Esophagus muscularis mucosa (tissue), 4 donors: ENCODE measurements at regions not wholly inside any gene's neighbourhood (a gene's known extent, or its start where the extent isn't known, plus 50 kb on each side); places are given as distances from the start of the nearest gene placed in this dataset.

Experiments
- CTCF ChIP-seq, 3 experiments: fragments of 200-600 bp in 2 of 3; fragments of 450-650 bp in 1 of 3; sonication (generic) in 2 of 3; IDR thresholded peaks; one replicate each; pipeline ENCODE4 v1.5.1; 2017 to 2019; ENCODE audit warnings: antibody characterized with exemption in 3 of 3, mild to moderate bottlenecking in 2 of 3, moderate library complexity in 1 of 3
- EP300 ChIP-seq: sonication (generic); formaldehyde crosslinking; IDR thresholded peaks from one replicate; pipeline ENCODE4 v1.6.1; 2017; ENCODE audit warnings: antibody characterized with exemption
- POLR2A ChIP-seq: fragments of 450-650 bp; IDR thresholded peaks from one replicate; pipeline ENCODE4 v1.6.1; 2017; ENCODE audit warnings: antibody characterized with exemption, moderate library complexity, mild to moderate bottlenecking, low read depth

DNA sequence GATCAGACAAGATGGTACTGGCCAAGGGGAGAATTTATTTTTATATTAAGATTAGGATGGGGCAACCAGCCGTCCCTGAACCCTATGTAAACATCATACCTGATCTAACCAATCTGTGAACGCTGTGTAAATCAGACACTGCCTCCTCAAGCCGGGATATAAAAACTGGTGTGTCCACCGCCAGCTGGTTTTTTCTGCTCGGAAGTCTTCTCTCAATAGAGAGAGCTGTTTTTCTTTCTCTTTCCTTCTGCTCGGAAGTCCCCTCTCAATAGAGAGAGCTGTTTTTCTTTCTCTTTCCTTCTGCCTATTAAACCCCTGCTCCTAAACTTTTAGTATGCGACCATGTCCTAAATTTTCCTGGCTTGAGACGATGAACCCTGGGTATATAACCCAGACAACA is 615.5 kb upstream of the NUDT12 start:
- TF ChIP-seq CTCF (IDR thresholded peaks at IDR 0.05) (no peak), POLR2A (no peak), EP300 (no peak)
